PC-3 (cell line): ENCODE measurements at regions not wholly inside any gene's neighbourhood (a gene's known extent, or its start where the extent isn't known, plus 50 kb on each side); places are given as distances from the start of the nearest gene placed in this dataset.

Source experiments
- EZH2 ChIP-seq: fragments of 300-600 bp; sonication (generic); IDR thresholded peaks from one replicate; pipeline ENCODE4 v1.6.1; 2017; ENCODE audit warnings: antibody characterized with exemption, mild to moderate bottlenecking, low read length; ENCODE audit not compliant: unreplicated experiment
- EZH2phosphoT487 ChIP-seq: fragments of 300-600 bp; sonication (generic); IDR thresholded peaks from 2 replicates; pipeline ENCODE4 v1.6.1; 2018; ENCODE audit warnings: mild to moderate bottlenecking, antibody characterized with exemption, low read length, borderline replicate concordance
- TF ChIP-seq, protein P1 (sequence below): fragments of 300-600 bp; sonication (generic); conservative IDR thresholded peaks from 2 replicates; pipeline ENCODE4 v1.5.1; 2017; ENCODE audit warnings: antibody characterized with exemption, low read depth, mild to moderate bottlenecking, low read length

DNA sequence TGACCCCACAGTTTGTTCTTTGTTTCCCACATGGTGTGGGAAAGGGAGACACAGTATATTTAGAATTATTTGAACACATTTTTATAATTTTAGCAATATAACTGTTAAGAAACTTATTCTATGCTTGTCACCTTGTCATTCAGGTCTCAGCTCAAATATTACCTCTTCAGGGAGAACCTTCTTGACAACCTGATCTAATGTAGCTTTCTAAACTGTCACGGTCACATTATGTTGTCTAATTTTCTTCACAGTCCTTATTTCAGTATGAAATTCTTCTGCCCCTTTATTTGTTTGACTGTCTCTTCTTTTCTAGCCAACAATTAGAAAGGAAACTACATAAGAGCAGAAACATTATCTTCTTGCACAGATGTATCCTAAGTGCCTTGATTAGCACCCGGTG is 304.3 kb upstream of the PARD3B start:
- TF ChIP-seq, protein P1, sequence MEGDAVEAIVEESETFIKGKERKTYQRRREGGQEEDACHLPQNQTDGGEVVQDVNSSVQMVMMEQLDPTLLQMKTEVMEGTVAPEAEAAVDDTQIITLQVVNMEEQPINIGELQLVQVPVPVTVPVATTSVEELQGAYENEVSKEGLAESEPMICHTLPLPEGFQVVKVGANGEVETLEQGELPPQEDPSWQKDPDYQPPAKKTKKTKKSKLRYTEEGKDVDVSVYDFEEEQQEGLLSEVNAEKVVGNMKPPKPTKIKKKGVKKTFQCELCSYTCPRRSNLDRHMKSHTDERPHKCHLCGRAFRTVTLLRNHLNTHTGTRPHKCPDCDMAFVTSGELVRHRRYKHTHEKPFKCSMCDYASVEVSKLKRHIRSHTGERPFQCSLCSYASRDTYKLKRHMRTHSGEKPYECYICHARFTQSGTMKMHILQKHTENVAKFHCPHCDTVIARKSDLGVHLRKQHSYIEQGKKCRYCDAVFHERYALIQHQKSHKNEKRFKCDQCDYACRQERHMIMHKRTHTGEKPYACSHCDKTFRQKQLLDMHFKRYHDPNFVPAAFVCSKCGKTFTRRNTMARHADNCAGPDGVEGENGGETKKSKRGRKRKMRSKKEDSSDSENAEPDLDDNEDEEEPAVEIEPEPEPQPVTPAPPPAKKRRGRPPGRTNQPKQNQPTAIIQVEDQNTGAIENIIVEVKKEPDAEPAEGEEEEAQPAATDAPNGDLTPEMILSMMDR: no peak
- TF ChIP-seq EZH2phosphoT487: no peak
- no peak for TF ChIP-seq EZH2
